ENCODE measurements at regions not wholly inside any gene's neighbourhood (a gene's known extent, or its start where the extent isn't known, plus 50 kb on each side); places are given as distances from the start of the nearest gene placed in this dataset.

GRCh38 chr11:44454666-44455065 lies 110.8 kb upstream of the CD82 start:
- ChIA-PET CTCF (no interaction called here), POLR2A (no interaction called here)
- peaks cover 4% of the 10 kb centered on the region for H3K27me3 ChIP-seq (ENCODE audit: control insufficient read depth, insufficient read depth, low read length)
- DNase-seq (ENCODE audit: low read depth) = no peak
- no peaks in the 10 kb centered on the region for H3K36me3 ChIP-seq (ENCODE audit: control insufficient read depth, insufficient read depth, low read length)
- TF ChIP-seq CTCF (IDR thresholded peaks at IDR 0.05; ENCODE audit: insufficient read depth, low read depth, low read length) = no peak
- H3K4me3 ChIP-seq (ENCODE audit: low read depth, low read length) = no peak overlapping the region

DNA sequence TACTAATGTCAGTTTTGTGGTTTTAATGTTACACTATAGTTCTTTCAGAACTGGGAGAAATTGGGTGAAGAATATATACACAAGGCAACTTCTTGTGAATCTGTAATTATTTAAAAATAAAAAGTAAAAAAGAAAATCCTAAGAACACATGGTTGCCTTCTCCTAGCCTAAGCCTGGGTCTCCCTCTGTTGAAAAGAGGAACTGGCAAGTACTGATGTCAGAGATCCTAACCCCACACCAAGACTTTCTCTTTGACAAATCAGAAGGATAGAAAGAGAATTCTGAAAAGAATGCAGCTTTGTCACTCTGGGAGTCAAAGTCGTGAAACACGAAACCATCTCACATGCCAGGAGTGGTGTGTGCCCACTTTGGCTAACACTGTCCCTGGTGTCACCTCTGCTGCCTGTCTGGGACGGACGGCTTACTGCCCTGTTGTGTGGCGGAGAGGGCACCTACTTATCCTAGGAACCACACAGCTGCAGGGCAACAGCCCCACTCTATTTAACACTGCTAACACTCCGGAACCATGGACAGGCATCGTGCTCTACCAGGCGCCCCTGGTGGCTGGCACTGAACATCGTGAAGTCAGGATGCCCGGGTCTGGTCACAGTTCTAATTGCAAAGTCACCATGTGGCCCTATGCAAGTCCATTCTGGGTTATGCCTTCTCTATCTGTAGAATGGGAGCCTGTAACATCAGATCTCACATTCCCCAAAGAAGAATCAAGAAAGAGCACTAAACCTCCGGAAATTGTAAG lies 108.7 kb upstream of the CD82 start:
- Histone ChIP-seq H3K27me3 (ENCODE audit: control insufficient read depth, insufficient read depth, low read length) (peaks cover 2% of the 10 kb centered on the region; the same call in 1 of the 2 replicates), H3K36me3 (ENCODE audit: control insufficient read depth, insufficient read depth, low read length) (no peaks in the 10 kb centered on the region), H3K4me3 (ENCODE audit: low read depth, low read length) (no peak overlapping the region)
- CTCF ChIA-PET = interaction anchor here (0.9 kb wide), 1 partner anchor 11 kb away, joined by 3 read pairs; no protein-coding TSS in a partner anchor
- TF ChIP-seq CTCF (IDR thresholded peaks at IDR 0.05; ENCODE audit: insufficient read depth, low read depth, low read length) = no peak
- POLR2A ChIA-PET = no interaction called here
- no peak for DNase-seq (ENCODE audit: low read depth)

DNA sequence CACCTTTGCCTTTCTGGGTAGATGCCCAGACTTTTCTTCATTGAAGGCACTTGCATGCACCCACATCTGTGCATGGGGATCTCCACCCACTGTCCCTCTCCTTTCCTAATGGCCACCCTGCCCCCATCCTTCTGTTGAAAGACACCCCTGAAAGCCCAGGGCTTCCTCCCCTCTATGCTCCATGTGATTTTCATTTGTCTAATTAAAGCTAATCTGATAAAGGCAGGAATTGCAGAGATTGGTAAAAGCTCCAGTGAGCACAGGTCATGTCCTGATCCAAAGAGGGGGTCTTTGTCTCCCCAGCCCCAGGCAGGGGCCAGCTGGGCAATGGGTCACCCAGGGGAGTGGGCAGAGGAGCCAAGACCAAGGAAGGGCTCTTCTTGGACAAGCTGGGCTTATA lies 107.6 kb upstream of the CD82 start:
- H3K4me3 ChIP-seq (ENCODE audit: low read depth, low read length) = no peak overlapping the region
- H3K27me3 ChIP-seq (ENCODE audit: control insufficient read depth, insufficient read depth, low read length) = peaks cover 2% of the 10 kb centered on the region; the same call in 1 of the 2 replicates
- TF ChIP-seq CTCF (IDR thresholded peaks at IDR 0.05; ENCODE audit: insufficient read depth, low read depth, low read length) = no peak
- no peak for DNase-seq (ENCODE audit: low read depth)
- POLR2A ChIA-PET = no interaction called here
- CTCF ChIA-PET = interaction anchor here (0.9 kb wide), 1 partner anchor 10 kb away, joined by 3 read pairs; no protein-coding TSS in a partner anchor
- H3K36me3 ChIP-seq (ENCODE audit: control insufficient read depth, insufficient read depth, low read length) = no peaks in the 10 kb centered on the region

- no peaks in the 10 kb centered on the region for H3K36me3 ChIP-seq (ENCODE audit: control insufficient read depth, insufficient read depth, low read length)
- no peak overlapping the region for H3K4me3 ChIP-seq (ENCODE audit: low read depth, low read length)
- ChIA-PET POLR2A (no interaction called here), CTCF (no interaction called here)
- no peak for DNase-seq (ENCODE audit: low read depth)
- H3K27me3 ChIP-seq (ENCODE audit: control insufficient read depth, insufficient read depth, low read length) = peaks cover 3% of the 10 kb centered on the region
- no peak for TF ChIP-seq CTCF (IDR thresholded peaks at IDR 0.05; ENCODE audit: insufficient read depth, low read depth, low read length)
These were observed 101.7 kb upstream of the CD82 start for GRCh38 chr11:44463751-44464150.

GRCh38 chr11:44464741-44465140 lies 100.7 kb upstream of the CD82 start:
- no peak for TF ChIP-seq CTCF (IDR thresholded peaks at IDR 0.05; ENCODE audit: insufficient read depth, low read depth, low read length)
- Histone ChIP-seq H3K36me3 (ENCODE audit: control insufficient read depth, insufficient read depth, low read length) (no peaks in the 10 kb centered on the region), H3K27me3 (ENCODE audit: control insufficient read depth, insufficient read depth, low read length) (peaks cover 3% of the 10 kb centered on the region), H3K4me3 (ENCODE audit: low read depth, low read length) (no peak overlapping the region)
- DNase-seq (ENCODE audit: low read depth) = no peak
- CTCF ChIA-PET = no interaction called here
- POLR2A ChIA-PET = no interaction called here
